Liver (tissue), 7 donors: ENCODE measurements at regions not wholly inside any gene's neighbourhood (a gene's known extent, or its start where the extent isn't known, plus 50 kb on each side); places are given as distances from the start of the nearest gene placed in this dataset.

Experiments
- DNase-seq: peaks from one replicate; pipeline ENCODE4 v3.0.0-alpha.2; 2017; ENCODE audit warnings: low spot score
- H3K27ac ChIP-seq, 2 donors: one replicate each; pipeline ENCODE4 v1.7.0; 2013; ENCODE audit warnings: inconsistent platforms in 2 of 2, low read length in 2 of 2, control low read depth in 1 of 2, low read depth in 1 of 2, mild to moderate bottlenecking in 1 of 2
- H3K27me3 ChIP-seq, 4 donors: one replicate each; pipeline versions ENCODE4 v1.6.1 to v1.7.0; 2013; ENCODE audit warnings: low read length in 3 of 4, inconsistent platforms in 1 of 4, mild to moderate bottlenecking in 1 of 4, moderate library complexity in 1 of 4; ENCODE audit not compliant: control insufficient read depth in 4 of 4, insufficient read depth in 4 of 4
- H3K36me3 ChIP-seq, 4 donors: one replicate each; pipeline versions ENCODE4 v1.6.1 to v1.7.0; 2013; ENCODE audit warnings: low read length in 3 of 4, mild to moderate bottlenecking in 3 of 4, low read depth in 1 of 4, moderate library complexity in 1 of 4; ENCODE audit not compliant: control insufficient read depth in 4 of 4, insufficient read depth in 3 of 4
- H3K4me1 ChIP-seq, 4 donors: one replicate each; pipeline versions ENCODE4 v1.6.1 to v1.7.0; 2013; ENCODE audit warnings: low read length in 3 of 4, mild to moderate bottlenecking in 3 of 4, moderate library complexity in 1 of 4; ENCODE audit not compliant: control insufficient read depth in 4 of 4, insufficient read depth in 4 of 4
- H3K4me3 ChIP-seq, 3 donors: one replicate each; pipeline versions ENCODE4 v1.6.1 to v1.7.0; 2013; ENCODE audit warnings: low read length in 3 of 3, control low read depth in 1 of 3, low read depth in 1 of 3, mild to moderate bottlenecking in 1 of 3
- H3K9ac ChIP-seq, 2 donors: one replicate each; pipeline ENCODE4 v1.7.0; 2013; ENCODE audit warnings: low read length in 2 of 2, mild to moderate bottlenecking in 2 of 2, moderate library complexity in 2 of 2, control low read depth in 1 of 2, low read depth in 1 of 2
- H3K9me3 ChIP-seq, 4 donors: one replicate each; pipeline versions ENCODE4 v1.6.1 to v1.7.0; 2013; ENCODE audit warnings: low read length in 3 of 4; ENCODE audit not compliant: control insufficient read depth in 4 of 4
- ATF3 ChIP-seq: IDR thresholded peaks from 2 replicates; pipeline ENCODE4 v1.6.1; 2016; ENCODE audit warnings: antibody characterized with exemption
- EGR1 ChIP-seq, 2 donors: IDR thresholded peaks; 2 replicates each; pipeline ENCODE4 v1.6.1; 2016 to 2018; ENCODE audit warnings: antibody characterized with exemption in 2 of 2, low read depth in 2 of 2
- FOXA1 ChIP-seq: IDR thresholded peaks from 2 replicates; pipeline ENCODE4 v1.6.1; 2016; ENCODE audit warnings: antibody characterized with exemption
- FOXA2 ChIP-seq: IDR thresholded peaks from 2 replicates; pipeline ENCODE4 v1.6.1; 2016; ENCODE audit warnings: antibody characterized with exemption
- GABPA ChIP-seq, 2 donors: IDR thresholded peaks in 1 of 2; conservative IDR thresholded peaks in 1 of 2; 2 replicates each; pipeline ENCODE4 v1.6.1; 2016; ENCODE audit warnings: antibody characterized with exemption in 2 of 2, mild to moderate bottlenecking in 1 of 2, moderate library complexity in 1 of 2
- HNF4A ChIP-seq, 2 donors: conservative IDR thresholded peaks; 2 replicates each; pipeline ENCODE4 v1.6.1; 2016; ENCODE audit warnings: antibody characterized with exemption in 2 of 2, mild to moderate bottlenecking in 2 of 2
- HNF4G ChIP-seq: IDR thresholded peaks from 2 replicates; pipeline ENCODE4 v1.6.1; 2016; ENCODE audit warnings: antibody characterized with exemption
- JUND ChIP-seq, 2 donors: IDR thresholded peaks; 2 replicates each; pipeline ENCODE4 v1.6.1; 2016; ENCODE audit warnings: antibody characterized with exemption in 2 of 2
- NR2F2 ChIP-seq: IDR thresholded peaks from 2 replicates; pipeline ENCODE4 v1.6.1; 2016; ENCODE audit warnings: antibody characterized with exemption
- RAD21 ChIP-seq, 2 donors: IDR thresholded peaks; 2 replicates each; pipeline ENCODE4 v1.6.1; 2016; ENCODE audit warnings: antibody characterized with exemption in 2 of 2, mild to moderate bottlenecking in 2 of 2
- RXRA ChIP-seq, 2 donors: IDR thresholded peaks; 2 replicates each; pipeline ENCODE4 v1.6.1; 2017 to 2018; ENCODE audit warnings: antibody characterized with exemption in 2 of 2, mild to moderate bottlenecking in 1 of 2
- SP1 ChIP-seq: IDR thresholded peaks from 2 replicates; pipeline ENCODE4 v1.6.1; 2018; ENCODE audit warnings: antibody characterized with exemption, mild to moderate bottlenecking
- TAF1 ChIP-seq: conservative IDR thresholded peaks from 2 replicates; pipeline ENCODE4 v1.6.1; 2016; ENCODE audit warnings: antibody characterized with exemption, mild to moderate bottlenecking
- YY1 ChIP-seq: IDR thresholded peaks from 2 replicates; pipeline ENCODE4 v1.6.1; 2016; ENCODE audit warnings: antibody characterized with exemption, mild to moderate bottlenecking
- WGBS: extraction: QIAGEN DNeasy Blood & Tissue Kit; methylation state at CpG from one replicate; pipeline ENCODE4 v1.1.7; 2013; 5-methylcytosine and 5-hydroxymethylcytosine counted together
- TF ChIP-seq, protein P1 (sequence below): IDR thresholded peaks from 2 replicates; pipeline ENCODE4 v1.6.1; 2016; ENCODE audit warnings: antibody characterized with exemption
- TF ChIP-seq, protein P2 (sequence below): IDR thresholded peaks from 2 replicates; pipeline ENCODE4 v1.6.1; 2016; ENCODE audit warnings: antibody characterized with exemption
- TF ChIP-seq, protein P3 (sequence below): IDR thresholded peaks from 2 replicates; pipeline ENCODE4 v1.6.1; 2016; ENCODE audit warnings: antibody characterized with exemption, mild to moderate bottlenecking
- donor health status: healthy.
- donor health status: healthy.
- donor health status: healthy.
- donor health status: healthy.

DNA sequence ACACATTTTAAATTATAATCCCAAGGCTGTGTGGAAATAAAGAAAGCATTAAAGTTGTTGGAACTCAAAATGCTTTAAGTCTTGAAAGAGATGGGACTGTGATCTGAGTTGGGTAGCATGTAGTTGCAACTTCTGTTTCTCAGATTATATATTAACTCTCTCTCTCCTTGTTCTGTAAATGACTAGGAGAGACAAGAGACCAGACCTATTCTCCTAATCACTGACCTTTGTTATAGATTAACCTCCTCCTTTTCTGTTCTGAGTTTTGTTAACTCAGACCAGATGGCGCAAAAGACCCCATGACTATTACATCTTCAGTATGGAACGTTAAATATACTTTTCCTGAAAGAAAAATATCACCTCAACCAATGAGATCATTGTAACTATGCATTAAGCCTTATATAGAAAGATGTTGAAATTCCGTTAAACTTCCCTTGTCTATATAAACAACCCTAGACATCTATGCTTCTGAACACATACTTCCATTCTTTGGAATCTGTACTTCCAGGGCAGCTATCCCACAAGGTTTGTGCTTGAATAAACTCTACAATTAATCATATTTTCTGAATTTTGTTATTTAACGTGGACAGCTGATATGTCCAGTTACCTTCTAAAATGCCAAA, 143.5 kb upstream of the TRIM24 start (continued):
- no peak for TF ChIP-seq FOXA2
- peak; percentile 17 for TF ChIP-seq NR2F2
- peak in 1 of 2 donors; percentile 38 for TF ChIP-seq JUND (IDR thresholded peaks at IDR 0.05)
- TF ChIP-seq HNF4G, result no peak
- peak; percentile 62 for TF ChIP-seq SP1
- no peak for TF ChIP-seq FOXA1
- no peak for TF ChIP-seq TAF1
- TF ChIP-seq EGR1 (IDR thresholded peaks at IDR 0.05; ENCODE audit: low read depth in 2 of 2), result no peak
- TF ChIP-seq RXRA (IDR thresholded peaks at IDR 0.05), result peak; percentile 42 to 59
- peak; percentile 21 to 46 for TF ChIP-seq RAD21 (IDR thresholded peaks at IDR 0.05)
- TF ChIP-seq, protein P1, sequence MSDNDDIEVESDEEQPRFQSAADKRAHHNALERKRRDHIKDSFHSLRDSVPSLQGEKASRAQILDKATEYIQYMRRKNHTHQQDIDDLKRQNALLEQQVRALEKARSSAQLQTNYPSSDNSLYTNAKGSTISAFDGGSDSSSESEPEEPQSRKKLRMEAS, result no peak

DNA sequence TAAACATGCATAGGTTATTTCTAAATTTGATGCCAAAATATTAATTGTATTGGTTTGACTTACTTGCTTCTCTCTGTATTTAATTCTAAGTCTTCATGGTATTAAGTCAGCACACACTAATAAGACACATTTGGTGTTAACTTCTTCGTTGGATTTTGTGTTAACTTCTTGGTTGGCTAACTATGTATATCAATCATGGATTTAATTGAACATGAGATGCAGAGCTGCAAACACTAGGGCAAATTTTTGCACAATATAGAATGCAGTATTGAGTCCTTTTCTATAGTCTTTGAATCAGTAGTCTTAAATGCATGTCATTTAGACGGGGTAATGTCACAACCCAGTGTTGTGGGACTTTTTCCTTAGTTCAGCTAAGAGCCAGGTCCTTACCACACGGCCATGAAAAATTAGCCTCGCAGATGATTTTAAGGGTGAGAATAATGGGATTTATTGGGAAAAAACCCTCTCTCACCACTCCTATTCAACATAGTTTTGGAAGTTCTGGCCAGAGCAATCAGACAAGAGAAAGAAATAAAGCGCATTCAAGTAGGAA, 142.9 kb upstream of the TRIM24 start:
- Histone ChIP-seq H3K27ac (no peak overlapping the region), H3K4me1 (peaks cover 3 to 11% (median 7%) of the 10 kb centered on the region in 4 donors), H3K9me3 (no peaks in the 10 kb centered on the region), H3K4me3 (no peak overlapping the region), H3K9ac (no peak overlapping the region), H3K36me3 (no peaks in the 10 kb centered on the region), H3K27me3 (no peaks in the 10 kb centered on the region)
- TF ChIP-seq RAD21 (IDR thresholded peaks at IDR 0.05) (no peak), RXRA (IDR thresholded peaks at IDR 0.05) (no peak), HNF4G (no peak), GABPA (IDR thresholded peaks at IDR 0.05 in 1 of 2, conservative IDR thresholded peaks at IDR 0.05 in 1 of 2) (no peak), SP1 (no peak), ATF3 (no peak), FOXA2 (no peak), EGR1 (IDR thresholded peaks at IDR 0.05; ENCODE audit: low read depth in 2 of 2) (no peak), TAF1 (no peak), HNF4A (conservative IDR thresholded peaks at IDR 0.05) (no peak), YY1 (no peak), FOXA1 (no peak), JUND (IDR thresholded peaks at IDR 0.05) (no peak)
- TF ChIP-seq, protein P2, sequence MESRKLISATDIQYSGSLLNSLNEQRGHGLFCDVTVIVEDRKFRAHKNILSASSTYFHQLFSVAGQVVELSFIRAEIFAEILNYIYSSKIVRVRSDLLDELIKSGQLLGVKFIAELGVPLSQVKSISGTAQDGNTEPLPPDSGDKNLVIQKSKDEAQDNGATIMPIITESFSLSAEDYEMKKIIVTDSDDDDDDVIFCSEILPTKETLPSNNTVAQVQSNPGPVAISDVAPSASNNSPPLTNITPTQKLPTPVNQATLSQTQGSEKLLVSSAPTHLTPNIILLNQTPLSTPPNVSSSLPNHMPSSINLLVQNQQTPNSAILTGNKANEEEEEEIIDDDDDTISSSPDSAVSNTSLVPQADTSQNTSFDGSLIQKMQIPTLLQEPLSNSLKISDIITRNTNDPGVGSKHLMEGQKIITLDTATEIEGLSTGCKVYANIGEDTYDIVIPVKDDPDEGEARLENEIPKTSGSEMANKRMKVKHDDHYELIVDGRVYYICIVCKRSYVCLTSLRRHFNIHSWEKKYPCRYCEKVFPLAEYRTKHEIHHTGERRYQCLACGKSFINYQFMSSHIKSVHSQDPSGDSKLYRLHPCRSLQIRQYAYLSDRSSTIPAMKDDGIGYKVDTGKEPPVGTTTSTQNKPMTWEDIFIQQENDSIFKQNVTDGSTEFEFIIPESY, result no peak
- TF ChIP-seq, protein P3, sequence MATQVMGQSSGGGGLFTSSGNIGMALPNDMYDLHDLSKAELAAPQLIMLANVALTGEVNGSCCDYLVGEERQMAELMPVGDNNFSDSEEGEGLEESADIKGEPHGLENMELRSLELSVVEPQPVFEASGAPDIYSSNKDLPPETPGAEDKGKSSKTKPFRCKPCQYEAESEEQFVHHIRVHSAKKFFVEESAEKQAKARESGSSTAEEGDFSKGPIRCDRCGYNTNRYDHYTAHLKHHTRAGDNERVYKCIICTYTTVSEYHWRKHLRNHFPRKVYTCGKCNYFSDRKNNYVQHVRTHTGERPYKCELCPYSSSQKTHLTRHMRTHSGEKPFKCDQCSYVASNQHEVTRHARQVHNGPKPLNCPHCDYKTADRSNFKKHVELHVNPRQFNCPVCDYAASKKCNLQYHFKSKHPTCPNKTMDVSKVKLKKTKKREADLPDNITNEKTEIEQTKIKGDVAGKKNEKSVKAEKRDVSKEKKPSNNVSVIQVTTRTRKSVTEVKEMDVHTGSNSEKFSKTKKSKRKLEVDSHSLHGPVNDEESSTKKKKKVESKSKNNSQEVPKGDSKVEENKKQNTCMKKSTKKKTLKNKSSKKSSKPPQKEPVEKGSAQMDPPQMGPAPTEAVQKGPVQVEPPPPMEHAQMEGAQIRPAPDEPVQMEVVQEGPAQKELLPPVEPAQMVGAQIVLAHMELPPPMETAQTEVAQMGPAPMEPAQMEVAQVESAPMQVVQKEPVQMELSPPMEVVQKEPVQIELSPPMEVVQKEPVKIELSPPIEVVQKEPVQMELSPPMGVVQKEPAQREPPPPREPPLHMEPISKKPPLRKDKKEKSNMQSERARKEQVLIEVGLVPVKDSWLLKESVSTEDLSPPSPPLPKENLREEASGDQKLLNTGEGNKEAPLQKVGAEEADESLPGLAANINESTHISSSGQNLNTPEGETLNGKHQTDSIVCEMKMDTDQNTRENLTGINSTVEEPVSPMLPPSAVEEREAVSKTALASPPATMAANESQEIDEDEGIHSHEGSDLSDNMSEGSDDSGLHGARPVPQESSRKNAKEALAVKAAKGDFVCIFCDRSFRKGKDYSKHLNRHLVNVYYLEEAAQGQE, result no peak
- TF ChIP-seq, protein P1, result no peak
- WGBS, result 94% methylated on average over 5 of the region's 5 CpGs
- DNase-seq, result no peak
